ENCODE measurements at regions not wholly inside any gene's neighbourhood (a gene's known extent, or its start where the extent isn't known, plus 50 kb on each side); places are given as distances from the start of the nearest gene placed in this dataset.

DNA sequence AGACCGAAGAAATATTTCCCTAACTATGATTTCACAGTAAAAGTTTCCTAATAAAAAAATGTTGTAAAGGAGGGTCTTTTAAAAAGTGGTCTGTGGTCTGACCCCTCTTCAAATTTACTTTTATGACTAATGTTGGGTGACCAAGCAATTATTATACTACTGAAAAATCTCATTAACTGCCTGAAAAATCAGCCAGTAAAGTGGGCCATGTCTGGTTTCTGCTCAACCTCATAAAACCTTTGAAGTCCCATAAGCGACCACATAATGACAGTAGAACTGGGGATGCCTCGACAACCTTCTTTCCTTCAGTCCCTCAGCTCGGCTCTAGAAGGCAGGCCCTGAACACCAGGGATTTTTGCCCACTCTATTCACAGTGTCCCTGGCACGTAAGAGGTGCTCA lies 434.3 kb downstream of the EFNB2 start:
- Histone ChIP-seq H4K20me1 (ENCODE audit: insufficient read depth, poor library complexity, severe bottlenecking) (no peaks in the 10 kb centered on the region), H3K4me1 (ENCODE audit: insufficient read depth) (peaks cover 43% of the 10 kb centered on the region), H3K9me3 (ENCODE audit: low read depth) (no peaks in the 10 kb centered on the region), H3K36me3 (replicated peaks; ENCODE audit: insufficient read depth, low read depth) (no peaks in the 10 kb centered on the region), H3K79me2 (no peaks in the 10 kb centered on the region), H3K27me3 (no peaks in the 10 kb centered on the region), H3K27ac (peak overlapping the region; percentile 92), H3K4me2 (peak overlapping the region; percentile 53), H3K4me3 (no peak overlapping the region), H3K9me2 (replicated peaks; ENCODE audit: insufficient read depth) (no peaks in the 10 kb centered on the region), H2AFZ (no peak overlapping the region)
- no peak for TF ChIP-seq EZH2phosphoT487 (IDR thresholded peaks at IDR 0.05; ENCODE audit: low read depth, severe bottlenecking, unreplicated experiment)
- TF ChIP-seq EZH2 (IDR thresholded peaks at IDR 0.05; ENCODE audit: borderline replicate concordance), result no peak
- TF ChIP-seq CTCF (IDR thresholded peaks at IDR 0.05; ENCODE audit: poor library complexity), result no peak
- no peak for DNase-seq (ENCODE audit: low spot score)
- 62% methylated on average over 5 of the region's 5 CpGs for WGBS (ENCODE audit: low lambda C conversion rate, missing lambda C conversion rate)

DNA sequence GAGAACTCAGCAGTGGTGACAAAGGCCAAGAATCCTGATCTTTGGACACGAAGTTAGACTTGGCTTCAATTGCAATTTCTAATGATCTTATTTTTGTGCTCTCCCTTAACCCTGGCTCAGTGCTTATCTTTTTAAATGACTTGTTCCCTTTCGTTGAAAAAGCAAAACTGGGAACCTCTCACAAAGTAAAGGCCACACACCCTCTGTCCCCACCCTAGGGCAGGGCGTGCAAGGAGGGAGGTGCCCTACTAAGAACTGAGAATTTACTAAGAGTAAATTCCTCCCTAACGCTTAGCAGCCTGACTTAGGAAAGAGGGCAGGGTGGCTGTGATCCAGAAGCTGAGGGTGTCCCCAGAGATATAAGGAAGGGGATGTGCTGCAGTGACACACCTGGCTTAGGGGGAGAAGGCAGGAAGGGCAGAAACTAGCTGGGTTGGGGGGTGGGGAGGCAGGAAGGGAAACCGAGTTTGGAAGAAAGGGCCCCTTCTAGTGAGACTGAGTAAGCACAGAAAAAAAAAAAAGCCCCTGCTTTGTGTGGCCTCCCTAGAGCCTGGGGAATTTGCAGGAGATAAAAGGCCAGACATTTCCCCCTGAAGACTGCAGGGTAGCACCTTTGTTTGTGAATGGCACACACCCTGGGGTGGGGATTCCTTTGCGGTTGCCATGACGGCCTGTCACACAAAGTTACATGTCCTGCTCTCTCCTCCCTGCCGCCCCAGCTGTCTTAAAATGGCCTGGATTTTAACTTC lies 435.1 kb downstream of the EFNB2 start:
- WGBS (ENCODE audit: low lambda C conversion rate, missing lambda C conversion rate), result 32% methylated on average over 7 of the region's 8 CpGs
- H3K27ac ChIP-seq, result peak overlapping the region; percentile 92
- peak; percentile 72 for DNase-seq (ENCODE audit: low spot score)

GRCh38 chr13:106099765-106100164 lies 435.7 kb downstream of the EFNB2 start:
- DNase-seq (ENCODE audit: low spot score), result no peak
- Histone ChIP-seq H3K4me3 (no peak overlapping the region), H3K9me2 (replicated peaks; ENCODE audit: insufficient read depth) (no peaks in the 10 kb centered on the region), H2AFZ (peak overlapping the region; percentile 43), H3K36me3 (replicated peaks; ENCODE audit: insufficient read depth, low read depth) (no peaks in the 10 kb centered on the region), H3K4me2 (peak overlapping the region; percentile 53), H3K79me2 (no peaks in the 10 kb centered on the region), H3K4me1 (ENCODE audit: insufficient read depth) (peaks cover 43% of the 10 kb centered on the region), H3K27me3 (no peaks in the 10 kb centered on the region), H3K9me3 (ENCODE audit: low read depth) (no peaks in the 10 kb centered on the region), H4K20me1 (ENCODE audit: insufficient read depth, poor library complexity, severe bottlenecking) (no peaks in the 10 kb centered on the region), H3K27ac (peak overlapping the region; percentile 92)
- 65% methylated on average over 13 of the region's 13 CpGs for WGBS (ENCODE audit: low lambda C conversion rate, missing lambda C conversion rate)
- no peak for TF ChIP-seq EZH2phosphoT487 (IDR thresholded peaks at IDR 0.05; ENCODE audit: low read depth, severe bottlenecking, unreplicated experiment)
- TF ChIP-seq EZH2 (IDR thresholded peaks at IDR 0.05; ENCODE audit: borderline replicate concordance), result no peak
- no peak for TF ChIP-seq CTCF (IDR thresholded peaks at IDR 0.05; ENCODE audit: poor library complexity)

More for the DNA sequence above, 435.1 kb downstream of the EFNB2 start:
- Histone ChIP-seq H3K4me2 (peak overlapping the region; percentile 53), H3K9me3 (ENCODE audit: low read depth) (no peaks in the 10 kb centered on the region), H3K36me3 (replicated peaks; ENCODE audit: insufficient read depth, low read depth) (no peaks in the 10 kb centered on the region), H4K20me1 (ENCODE audit: insufficient read depth, poor library complexity, severe bottlenecking) (no peaks in the 10 kb centered on the region), H3K9me2 (replicated peaks; ENCODE audit: insufficient read depth) (no peaks in the 10 kb centered on the region), H3K27me3 (no peaks in the 10 kb centered on the region), H3K4me3 (no peak overlapping the region), H3K79me2 (no peaks in the 10 kb centered on the region), H3K4me1 (ENCODE audit: insufficient read depth) (peaks cover 43% of the 10 kb centered on the region), H2AFZ (peak overlapping the region; percentile 43)
- TF ChIP-seq CTCF (IDR thresholded peaks at IDR 0.05; ENCODE audit: poor library complexity), result no peak
- no peak for TF ChIP-seq EZH2 (IDR thresholded peaks at IDR 0.05; ENCODE audit: borderline replicate concordance)
- TF ChIP-seq EZH2phosphoT487 (IDR thresholded peaks at IDR 0.05; ENCODE audit: low read depth, severe bottlenecking, unreplicated experiment), result no peak

Data from hepatocyte (in vitro differentiated cells).